NOMO-1 treated with dmso at 0.1 percent for 144 hours (cell line): ENCODE measurements at regions not wholly inside any gene's neighbourhood (a gene's known extent, or its start where the extent isn't known, plus 50 kb on each side); places are given as distances from the start of the nearest gene placed in this dataset.

Source experiments
- DNase-seq: peaks from one replicate; lab custom pipeline; 2025; ENCODE audit not compliant: unreplicated experiment; lab: John Stamatoyannopoulos, UW

GRCh38 chr22:47575291-47575690 lies 812.8 kb downstream of the TBC1D22A start:
- no peak for DNase-seq

- DNase-seq, result no peak
Measured at GRCh38 chr22:47574556-47574955, 812.1 kb downstream of the TBC1D22A start.

GRCh38 chr22:47573141-47573540 lies 810.7 kb downstream of the TBC1D22A start:
- no peak for DNase-seq

- no peak for DNase-seq
Measured at GRCh38 chr22:47572443-47572842, 810.0 kb downstream of the TBC1D22A start.

GRCh38 chr22:47571616-47572015 lies 809.2 kb downstream of the TBC1D22A start:
- DNase-seq, result no peak

- DNase-seq, result no peak
Measured at GRCh38 chr22:47570851-47571250, 808.4 kb downstream of the TBC1D22A start.

GRCh38 chr22:47570300-47570685 lies 807.8 kb downstream of the TBC1D22A start:
- no peak for DNase-seq

- no peak for DNase-seq
Measured at GRCh38 chr22:47569389-47570299, 807.2 kb downstream of the TBC1D22A start.

- DNase-seq, result no peak
Measured at GRCh38 chr22:47568700-47569099, 806.2 kb downstream of the TBC1D22A start.

- no peak for DNase-seq
Measured at GRCh38 chr22:47567126-47568090, 805.0 kb downstream of the TBC1D22A start.

- no peak for DNase-seq
Measured at GRCh38 chr22:47566491-47566890, 804.0 kb downstream of the TBC1D22A start.

- no peak for DNase-seq
Measured at GRCh38 chr22:47565607-47566006, 803.2 kb downstream of the TBC1D22A start.

GRCh38 chr22:47564651-47565434 lies 802.4 kb downstream of the TBC1D22A start:
- DNase-seq, result no peak

GRCh38 chr22:47564158-47564450 lies 801.7 kb downstream of the TBC1D22A start:
- DNase-seq, result no peak

- DNase-seq, result no peak
Measured at GRCh38 chr22:47563406-47564157, 801.1 kb downstream of the TBC1D22A start.

- DNase-seq, result no peak
Measured at GRCh38 chr22:47561766-47562165, 799.3 kb downstream of the TBC1D22A start.

- DNase-seq, result no peak
Measured at GRCh38 chr22:47561115-47561675, 798.7 kb downstream of the TBC1D22A start.

GRCh38 chr22:47558828-47559700 lies 796.6 kb downstream of the TBC1D22A start:
- DNase-seq, result no peak

GRCh38 chr22:47556473-47556872 lies 794.0 kb downstream of the TBC1D22A start:
- no peak for DNase-seq
